Muscle layer of duodenum (tissue), 2 donors: ENCODE measurements at regions not wholly inside any gene's neighbourhood (a gene's known extent, or its start where the extent isn't known, plus 50 kb on each side); places are given as distances from the start of the nearest gene placed in this dataset.
"Not testable (repeated sequence)": the region's sequence is repeated elsewhere in the genome, so short reads cannot be mapped to it uniquely, and the experiment has no call there.

Experiments
- H3K27ac ChIP-seq: one replicate; pipeline ENCODE4 v1.7.0; 2013; ENCODE audit warnings: mild to moderate bottlenecking, low read length
- H3K27me3 ChIP-seq: one replicate; pipeline ENCODE4 v1.7.0; 2013; ENCODE audit warnings: low read depth, mild to moderate bottlenecking, control low read depth, low read length
- H3K36me3 ChIP-seq, 2 donors: one replicate each; pipeline ENCODE4 v1.7.0; 2013; ENCODE audit warnings: low read length in 2 of 2, control low read depth in 1 of 2, mild to moderate bottlenecking in 1 of 2; ENCODE audit not compliant: insufficient read depth in 2 of 2, control insufficient read depth in 1 of 2
- H3K4me1 ChIP-seq, 2 donors: one replicate each; pipeline ENCODE4 v1.7.0; 2013; ENCODE audit warnings: low read length in 2 of 2, mild to moderate bottlenecking in 2 of 2, control low read depth in 1 of 2, moderate library complexity in 1 of 2; ENCODE audit not compliant: insufficient read depth in 2 of 2, control insufficient read depth in 1 of 2
- H3K4me3 ChIP-seq, 2 donors: one replicate each; pipeline ENCODE4 v1.7.0; 2013; ENCODE audit warnings: low read length in 2 of 2, low read depth in 1 of 2, mild to moderate bottlenecking in 1 of 2
- H3K9me3 ChIP-seq, 2 donors: one replicate each; pipeline ENCODE4 v1.7.0; 2013; ENCODE audit warnings: low read length in 2 of 2, control low read depth in 1 of 2, mild to moderate bottlenecking in 1 of 2; ENCODE audit not compliant: control insufficient read depth in 1 of 2
- donor health status: healthy.

- not testable (repeated sequence) for H3K9me3 ChIP-seq, H3K4me3 ChIP-seq, H3K36me3 ChIP-seq, H3K27ac ChIP-seq, H3K27me3 ChIP-seq
- peaks cover 0 to 11% of the 10 kb centered on the region in 2 donors for H3K4me1 ChIP-seq
Observed at GRCh38 chr9:129443515-129444164, 177.3 kb downstream of the C9orf50 start.

GRCh38 chr9:129442803-129443511, 177.9 kb downstream of the C9orf50 start:
- peaks cover 0 to 16% of the 10 kb centered on the region in 2 donors for H3K4me1 ChIP-seq
- no peak overlapping the region for H3K4me3 ChIP-seq
- no peak overlapping the region for H3K27ac ChIP-seq

DNA sequence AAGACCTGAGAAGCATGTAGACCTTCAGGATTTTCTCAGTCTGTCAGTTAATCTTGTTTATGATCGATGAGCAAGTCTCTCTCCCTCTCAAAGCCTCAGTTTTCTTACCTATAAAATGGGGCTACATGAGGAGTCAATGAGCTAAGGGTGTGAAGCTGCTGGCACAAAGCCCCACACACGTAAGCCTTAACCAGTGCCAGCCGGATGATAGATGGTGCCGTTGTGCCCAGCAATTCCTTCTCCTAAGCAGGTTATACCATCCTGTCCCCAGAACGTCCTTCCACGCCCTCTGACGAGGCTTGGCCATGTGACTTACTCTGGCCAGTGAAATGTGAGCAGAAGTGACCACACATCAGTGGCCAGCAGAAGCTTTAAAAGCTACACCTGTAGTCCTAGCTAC, 179.0 kb downstream of the C9orf50 start:
- Histone ChIP-seq H3K27me3 (peaks cover 9% of the 10 kb centered on the region), H3K4me1 (peaks cover 0 to 16% of the 10 kb centered on the region in 2 donors), H3K9me3 (peaks cover 0 to 3% of the 10 kb centered on the region in 2 donors), H3K4me3 (no peak overlapping the region), H3K27ac (no peak overlapping the region), H3K36me3 (no peaks in the 10 kb centered on the region)

More at GRCh38 chr9:129442803-129443511, 177.9 kb downstream of the C9orf50 start:
- Histone ChIP-seq H3K9me3 (peaks cover 0 to 3% of the 10 kb centered on the region in 2 donors), H3K27me3 (peaks cover 5% of the 10 kb centered on the region), H3K36me3 (no peaks in the 10 kb centered on the region)

DNA sequence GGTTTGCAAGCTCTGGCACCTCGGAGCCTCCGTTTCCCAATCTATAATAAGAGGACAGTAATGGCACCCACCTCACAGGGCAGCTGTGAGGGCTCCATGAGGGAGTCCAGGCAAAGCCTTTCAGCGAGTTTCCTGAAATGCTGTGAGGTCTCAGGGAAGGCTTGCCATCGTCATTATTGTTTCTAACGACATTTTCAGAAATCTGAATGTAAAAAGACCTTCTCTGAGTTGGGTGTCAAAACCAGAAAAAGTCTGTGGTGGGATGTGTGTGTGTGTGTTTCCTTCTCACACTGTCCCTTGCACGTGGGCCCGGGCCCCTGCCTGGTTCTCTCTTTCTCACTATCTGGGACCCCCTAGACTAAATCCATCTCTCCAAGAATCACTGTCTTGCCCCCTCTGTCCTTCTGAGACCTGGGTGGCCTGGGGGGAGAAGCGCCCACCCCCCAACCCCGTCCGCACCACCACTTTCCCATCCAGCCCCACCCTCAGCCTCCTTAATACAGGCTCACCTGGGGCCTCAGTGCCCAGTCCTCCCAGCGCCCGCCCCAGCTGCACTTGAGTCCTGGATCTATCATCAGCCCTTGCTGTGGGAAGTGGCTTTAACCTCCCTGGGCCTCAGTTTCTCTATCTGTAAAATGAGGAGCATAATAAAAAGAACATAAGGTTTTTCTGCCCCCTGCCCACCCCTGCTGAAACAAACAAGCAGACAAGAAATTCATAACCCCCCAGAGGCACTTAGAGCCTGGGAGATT, 180.3 kb downstream of the C9orf50 start:
- no peaks in the 10 kb centered on the region for H3K36me3 ChIP-seq
- peaks cover 9% of the 10 kb centered on the region for H3K27me3 ChIP-seq
- no peak overlapping the region for H3K27ac ChIP-seq

GRCh38 chr9:129439242-129439641, 181.7 kb downstream of the C9orf50 start:
- Histone ChIP-seq H3K27me3 (peaks cover 9% of the 10 kb centered on the region), H3K9me3 (no peaks in the 10 kb centered on the region), H3K4me1 (peaks cover 0 to 25% of the 10 kb centered on the region in 2 donors), H3K4me3 (no peak overlapping the region), H3K36me3 (no peaks in the 10 kb centered on the region), H3K27ac (no peak overlapping the region)

More for the DNA sequence above, 180.3 kb downstream of the C9orf50 start:
- H3K4me1 ChIP-seq = peaks cover 0 to 25% of the 10 kb centered on the region in 2 donors
- H3K4me3 ChIP-seq = no peak overlapping the region
- no peaks in the 10 kb centered on the region for H3K9me3 ChIP-seq

DNA sequence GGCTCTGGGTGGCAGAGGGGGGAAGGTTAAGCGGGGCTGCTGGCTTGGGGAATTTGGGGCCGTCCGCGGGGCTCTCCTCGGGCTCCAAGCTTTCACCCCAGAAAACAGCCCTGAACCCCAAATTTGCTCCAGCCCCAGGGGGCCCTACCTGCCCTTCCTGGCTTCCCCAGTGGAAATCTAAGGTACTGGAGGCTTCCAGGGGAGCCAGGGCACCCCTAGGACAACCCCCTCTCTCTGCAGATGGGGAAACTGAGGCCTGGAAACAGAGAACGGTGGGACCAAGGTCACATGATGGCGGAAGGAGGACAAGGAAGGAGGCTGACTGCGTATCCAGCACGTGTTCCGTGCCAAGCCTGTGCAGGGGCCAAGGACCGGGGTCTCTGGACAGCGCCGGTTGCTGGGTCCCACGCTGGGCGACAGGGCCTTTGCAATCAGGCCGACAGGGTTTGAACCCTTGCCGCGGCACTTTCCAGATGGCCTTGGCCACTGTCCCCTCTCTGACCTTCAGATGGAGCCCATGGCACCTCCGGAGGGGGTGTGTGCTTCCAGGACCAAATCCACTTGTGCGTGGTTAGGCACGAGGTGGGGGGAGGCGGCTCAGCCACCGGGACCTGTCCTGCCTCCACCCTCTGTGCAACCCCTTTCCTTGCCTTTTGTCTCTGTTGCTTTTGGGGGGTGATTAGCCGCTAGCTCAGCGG, 183.1 kb downstream of the C9orf50 start:
- Histone ChIP-seq H3K27ac (no peak overlapping the region), H3K27me3 (peaks cover 9% of the 10 kb centered on the region), H3K4me1 (peaks cover 0 to 25% of the 10 kb centered on the region in 2 donors), H3K36me3 (no peaks in the 10 kb centered on the region), H3K9me3 (no peaks in the 10 kb centered on the region), H3K4me3 (peak overlapping the region; percentile 46 to 62)

DNA sequence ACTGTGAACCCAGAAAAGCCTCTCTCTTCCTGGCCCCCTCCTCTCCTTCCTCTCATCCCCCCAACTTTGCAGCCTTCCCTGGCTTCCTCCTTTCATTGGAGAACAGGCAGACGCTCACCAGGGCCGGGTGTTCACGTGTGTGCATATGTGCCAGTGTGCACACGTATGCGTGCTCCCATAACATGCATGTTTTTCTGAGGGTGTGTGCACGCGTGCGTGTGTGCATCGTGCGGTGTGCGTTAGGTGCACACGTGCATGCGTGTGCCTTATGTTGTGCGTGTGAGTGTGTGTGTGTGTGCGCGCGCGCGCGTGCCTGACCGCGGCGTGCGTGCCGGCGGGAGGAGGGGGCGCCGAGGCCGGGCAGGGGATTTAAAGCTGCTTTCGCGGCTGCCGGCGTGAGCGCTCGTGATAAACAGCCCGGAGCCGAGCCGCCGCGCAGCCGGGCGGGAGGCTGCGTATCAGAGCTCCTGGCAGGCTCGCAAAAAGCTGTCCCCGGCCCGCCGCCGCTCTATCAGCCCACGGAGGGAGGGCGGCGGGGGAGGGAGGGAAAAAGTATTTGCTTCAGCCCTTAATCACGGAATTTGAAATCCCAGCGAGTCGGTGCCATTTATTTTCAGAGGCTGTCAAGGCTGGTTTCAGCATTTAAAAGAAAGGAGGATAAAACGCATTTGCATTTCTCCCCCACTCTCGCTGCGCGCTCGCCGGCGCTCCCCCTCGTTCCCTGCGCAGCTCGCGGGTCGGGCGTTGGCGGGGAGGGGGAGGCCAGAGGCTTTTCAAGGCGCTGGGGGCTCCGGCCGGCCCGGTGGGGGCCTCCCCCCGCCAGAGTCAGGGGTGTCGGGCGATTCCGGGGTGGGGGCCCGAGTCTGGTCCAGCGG, 183.9 kb downstream of the C9orf50 start:
- Histone ChIP-seq H3K36me3 (no peaks in the 10 kb centered on the region), H3K9me3 (no peaks in the 10 kb centered on the region), H3K4me1 (peaks cover 0 to 25% of the 10 kb centered on the region in 2 donors), H3K27me3 (peaks cover 9% of the 10 kb centered on the region), H3K27ac (no peak overlapping the region), H3K4me3 (peak overlapping the region; percentile 46 to 62)

DNA sequence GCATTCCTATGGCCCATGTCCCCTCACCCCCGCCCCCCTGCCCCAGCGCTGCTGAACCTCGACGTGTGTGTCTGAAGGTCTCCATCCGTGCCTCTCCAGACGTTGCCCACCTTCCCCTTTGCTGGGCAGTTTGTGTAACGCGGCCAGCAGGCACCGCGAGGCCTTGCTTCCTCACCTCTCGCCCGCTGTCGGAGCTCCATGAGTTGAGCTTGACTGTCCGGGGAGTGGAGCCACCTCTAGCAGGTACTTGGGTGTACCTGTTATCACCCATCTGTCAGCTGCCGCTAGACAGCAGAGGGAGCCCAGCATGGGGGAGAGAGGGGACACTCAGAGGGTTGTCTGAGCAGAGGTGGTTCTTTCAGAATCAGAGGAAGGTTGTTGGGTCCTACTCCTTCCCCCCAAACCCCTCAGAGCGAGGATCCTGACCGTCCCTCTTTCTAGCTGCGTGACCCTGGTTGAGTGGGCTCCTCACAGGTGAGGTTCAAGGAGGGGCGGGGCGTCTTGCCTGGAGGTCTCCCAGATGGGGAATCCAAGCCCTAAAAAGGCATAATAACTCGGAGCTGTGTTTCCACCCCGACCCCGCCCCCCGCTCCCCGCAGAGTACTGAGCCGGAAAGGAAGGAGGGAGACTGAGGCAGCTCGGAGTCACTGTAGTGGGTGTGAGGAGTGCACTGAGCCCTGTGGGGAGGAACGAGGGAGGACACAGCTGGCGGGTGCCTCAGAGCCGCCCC, 184.7 kb downstream of the C9orf50 start:
- Histone ChIP-seq H3K4me3 (peak overlapping the region in 1 of 2 donors; percentile 62), H3K36me3 (no peaks in the 10 kb centered on the region), H3K9me3 (no peaks in the 10 kb centered on the region), H3K27ac (no peak overlapping the region), H3K27me3 (peaks cover 9% of the 10 kb centered on the region), H3K4me1 (peaks cover 0 to 25% of the 10 kb centered on the region in 2 donors)

DNA sequence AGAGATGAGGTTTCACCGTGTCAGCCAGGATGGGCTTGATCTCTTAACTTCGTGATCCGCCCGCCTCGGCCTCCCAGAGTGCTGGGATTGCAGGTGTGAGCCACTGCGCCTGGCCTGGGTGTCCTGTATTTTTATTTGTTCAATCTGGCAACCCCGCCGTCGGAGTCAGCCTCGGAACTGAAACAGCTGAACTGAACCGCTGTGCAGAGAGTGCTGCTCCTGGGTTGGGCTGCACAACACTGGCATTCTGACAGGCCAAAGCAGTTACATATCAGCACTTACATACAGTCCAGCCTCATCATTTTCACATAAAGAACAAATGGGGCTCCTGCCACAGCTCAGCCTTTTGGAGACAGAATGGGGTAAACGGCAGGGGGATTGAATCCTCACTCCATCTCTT, 185.6 kb downstream of the C9orf50 start:
- H3K4me3 ChIP-seq = no peak overlapping the region
- no peaks in the 10 kb centered on the region for H3K36me3 ChIP-seq

GRCh38 chr9:129434187-129434586, 186.7 kb downstream of the C9orf50 start:
- Histone ChIP-seq H3K9me3 (no peaks in the 10 kb centered on the region), H3K4me3 (no peak overlapping the region), H3K4me1 (peaks cover 0 to 25% of the 10 kb centered on the region in 2 donors), H3K27ac (no peak overlapping the region), H3K36me3 (no peaks in the 10 kb centered on the region), H3K27me3 (peaks cover 9% of the 10 kb centered on the region)

More for the DNA sequence above, 185.6 kb downstream of the C9orf50 start:
- Histone ChIP-seq H3K27me3 (peaks cover 9% of the 10 kb centered on the region), H3K27ac (no peak overlapping the region), H3K4me1 (peaks cover 0 to 25% of the 10 kb centered on the region in 2 donors), H3K9me3 (no peaks in the 10 kb centered on the region)
